Tibial nerve (tissue), 4 donors: ENCODE measurements at regions not wholly inside any gene's neighbourhood (a gene's known extent, or its start where the extent isn't known, plus 50 kb on each side); places are given as distances from the start of the nearest gene placed in this dataset.

Source experiments
- DNase-seq, 2 donors: peaks; one replicate each; pipeline ENCODE4 v3.0.0-alpha.2; 2019; ENCODE audit warnings: low spot score in 2 of 2
- H3K27ac ChIP-seq, 4 donors: fragments of 200-600 bp; sonication (generic) in 3 of 4; one replicate each; pipeline ENCODE4 v1.5.1; 2017 to 2019; ENCODE audit warnings: mild to moderate bottlenecking in 1 of 4
- H3K27me3 ChIP-seq, 2 donors: fragments of 200-600 bp; sonication (generic) in 1 of 2; one replicate each; pipeline versions ENCODE4 v1.5.1 to v1.6.0; 2017 to 2019
- H3K36me3 ChIP-seq, 3 donors: fragments of 200-600 bp; sonication (generic); one replicate each; pipeline ENCODE4 v1.5.1; 2018 to 2019
- H3K4me1 ChIP-seq, 4 donors: fragments of 200-600 bp; sonication (generic) in 3 of 4; one replicate each; pipeline ENCODE4 v1.5.1; 2017 to 2019
- H3K4me3 ChIP-seq, 4 donors: fragments of 200-600 bp; sonication (generic) in 3 of 4; one replicate each; pipeline ENCODE4 v1.5.1; 2017 to 2019; ENCODE audit warnings: mild to moderate bottlenecking in 1 of 4, moderate library complexity in 1 of 4
- H3K9me3 ChIP-seq, 4 donors: fragments of 200-600 bp; sonication (generic) in 3 of 4; one replicate each; pipeline ENCODE4 v1.5.1; 2017 to 2019
- CTCF ChIP-seq, 5 experiments: fragments of 200-600 bp in 3 of 5; fragments of 450-650 bp in 2 of 5; sonication (generic) in 3 of 5; IDR thresholded peaks; one replicate each; pipeline ENCODE4 v1.5.1; 2016 to 2019; ENCODE audit warnings: antibody characterized with exemption in 5 of 5, mild to moderate bottlenecking in 3 of 5, moderate library complexity in 2 of 5
- EP300 ChIP-seq, 2 donors: sonication (generic); formaldehyde crosslinking; IDR thresholded peaks; one replicate each; pipeline ENCODE4 v1.6.1; 2017; ENCODE audit warnings: antibody characterized with exemption in 2 of 2, mild to moderate bottlenecking in 1 of 2
- POLR2A ChIP-seq, 2 donors: fragments of 450-650 bp; IDR thresholded peaks; one replicate each; pipeline ENCODE4 v1.6.1; 2017; ENCODE audit warnings: antibody characterized with exemption in 2 of 2, mild to moderate bottlenecking in 2 of 2, moderate library complexity in 2 of 2
- WGBS, 2 donors: methylation state at CpG; one replicate each; pipeline ENCODE4 v1.1.5; 2018; 5-methylcytosine and 5-hydroxymethylcytosine counted together

- Histone ChIP-seq H3K36me3 (no peaks in the 10 kb centered on the region), H3K4me1 (no peaks in the 10 kb centered on the region), H3K27me3 (no peaks in the 10 kb centered on the region), H3K9me3 (no peaks in the 10 kb centered on the region), H3K27ac (no peak overlapping the region), H3K4me3 (no peak overlapping the region)
- TF ChIP-seq EP300 (IDR thresholded peaks at IDR 0.05) (no peak), POLR2A (IDR thresholded peaks at IDR 0.05) (no peak), CTCF (IDR thresholded peaks at IDR 0.05) (no peak)
- WGBS, 2 donors, result 54 to 56% methylated on average over 4 of the region's 4 CpGs
- no peak for DNase-seq
These were observed 1596.9 kb downstream of the PLA2G4A start for GRCh38 chr1:188425687-188426086.

GRCh38 chr1:188426561-188426960, 1597.8 kb downstream of the PLA2G4A start:
- Histone ChIP-seq H3K9me3 (no peaks in the 10 kb centered on the region), H3K27ac (no peak overlapping the region), H3K4me1 (no peaks in the 10 kb centered on the region), H3K36me3 (no peaks in the 10 kb centered on the region), H3K4me3 (no peak overlapping the region), H3K27me3 (no peaks in the 10 kb centered on the region)
- DNase-seq, result no peak
- TF ChIP-seq CTCF (IDR thresholded peaks at IDR 0.05), result no peak
- no peak for TF ChIP-seq POLR2A (IDR thresholded peaks at IDR 0.05)
- TF ChIP-seq EP300 (IDR thresholded peaks at IDR 0.05), result no peak

- WGBS, 2 donors, result 43 to 47% methylated on average over 2 of the region's 2 CpGs
- TF ChIP-seq POLR2A (IDR thresholded peaks at IDR 0.05), result no peak
- TF ChIP-seq EP300 (IDR thresholded peaks at IDR 0.05), result no peak
- no peak for TF ChIP-seq CTCF (IDR thresholded peaks at IDR 0.05)
- Histone ChIP-seq H3K27ac (no peak overlapping the region), H3K36me3 (no peaks in the 10 kb centered on the region), H3K9me3 (no peaks in the 10 kb centered on the region), H3K4me1 (no peaks in the 10 kb centered on the region), H3K4me3 (no peak overlapping the region), H3K27me3 (no peaks in the 10 kb centered on the region)
- no peak for DNase-seq
These were observed 1598.9 kb downstream of the PLA2G4A start for GRCh38 chr1:188427642-188428041.

- Histone ChIP-seq H3K27me3 (no peaks in the 10 kb centered on the region), H3K4me3 (no peak overlapping the region), H3K36me3 (no peaks in the 10 kb centered on the region), H3K9me3 (no peaks in the 10 kb centered on the region), H3K27ac (no peak overlapping the region), H3K4me1 (no peaks in the 10 kb centered on the region)
- DNase-seq, result no peak
- TF ChIP-seq POLR2A (IDR thresholded peaks at IDR 0.05) (no peak), EP300 (IDR thresholded peaks at IDR 0.05) (no peak), CTCF (IDR thresholded peaks at IDR 0.05) (no peak)
- 86 to 87% methylated on average over 2 of the region's 2 CpGs for WGBS, 2 donors
These were observed 1600.6 kb downstream of the PLA2G4A start for GRCh38 chr1:188429386-188429785.

- WGBS, 2 donors, result 16 to 23% methylated on average over 1 of the region's 1 CpG
- H3K27me3 ChIP-seq, result no peaks in the 10 kb centered on the region
- no peak overlapping the region for H3K27ac ChIP-seq
- H3K4me3 ChIP-seq, result no peak overlapping the region
- no peaks in the 10 kb centered on the region for H3K9me3 ChIP-seq
- no peaks in the 10 kb centered on the region for H3K4me1 ChIP-seq
- no peaks in the 10 kb centered on the region for H3K36me3 ChIP-seq
- TF ChIP-seq CTCF (IDR thresholded peaks at IDR 0.05), result no peak
- no peak for TF ChIP-seq EP300 (IDR thresholded peaks at IDR 0.05)
- TF ChIP-seq POLR2A (IDR thresholded peaks at IDR 0.05), result no peak
- DNase-seq, result no peak
These were observed 1603.7 kb downstream of the PLA2G4A start for GRCh38 chr1:188432427-188432826.
